T-helper 2 cell treated with Interferon-gamma antibody and Interleukin-4, amounts not matched to agents 5 μg/mL and 100 μg/mL, for 36 hours (primary cell): ENCODE measurements at regions not wholly inside any gene's neighbourhood (a gene's known extent, or its start where the extent isn't known, plus 50 kb on each side); places are given as distances from the start of the nearest gene placed in this dataset.
"Not testable (repeated sequence)": the region's sequence is repeated elsewhere in the genome, so short reads cannot be mapped to it uniquely, and the experiment has no call there.

Source experiments
- DNase-seq: peaks from one replicate; pipeline ENCODE4 v3.0.0; 2021; ENCODE audit warnings: low spot score
- H3K27ac Mint-ChIP-seq: one replicate; pipeline ENCODE4 v1.8.0; 2021; ENCODE audit warnings: mild to moderate bottlenecking, mixed read lengths
- H3K27me3 Mint-ChIP-seq: one replicate; pipeline ENCODE4 v1.8.0; 2021; ENCODE audit warnings: low read depth, mixed read lengths
- H3K36me3 Mint-ChIP-seq: one replicate; pipeline ENCODE4 v1.8.0; 2021; ENCODE audit warnings: low read depth, mixed read lengths
- H3K4me1 Mint-ChIP-seq: one replicate; pipeline ENCODE4 v1.8.0; 2021; ENCODE audit warnings: low read depth, mixed read lengths
- H3K4me3 Mint-ChIP-seq: one replicate; pipeline ENCODE4 v1.8.0; 2022; ENCODE audit warnings: mild to moderate bottlenecking, moderate library complexity, mixed read lengths
- H3K9me3 Mint-ChIP-seq: one replicate; pipeline ENCODE4 v1.8.0; 2021; ENCODE audit warnings: mixed read lengths

DNA sequence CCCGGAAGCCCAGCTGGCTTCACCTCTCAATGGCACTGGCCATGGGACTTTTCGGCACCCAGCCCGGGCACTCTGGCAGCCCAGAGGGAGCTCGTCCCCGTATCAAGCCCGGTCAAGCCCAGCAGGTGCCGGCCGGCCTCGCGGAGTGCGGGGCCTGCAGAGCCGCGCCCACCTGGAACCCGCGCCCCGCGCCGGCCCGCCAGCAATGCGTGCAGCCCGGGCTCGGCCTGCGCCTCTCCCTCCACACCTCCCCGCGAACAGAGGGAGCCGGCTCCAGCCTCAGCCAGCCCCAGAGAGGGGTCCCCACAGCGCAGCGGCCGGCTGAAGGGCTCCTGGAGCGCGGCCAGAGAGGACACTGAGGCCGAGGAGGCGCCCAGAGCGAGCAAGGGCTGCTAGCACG is 133.6 kb upstream of the FRG1 start:
- Mint-ChIP-seq H3K9me3 (peaks cover 12% of the 10 kb centered on the region), H3K4me3 (no peak overlapping the region), H3K4me1 (peaks cover 1% of the 10 kb centered on the region), H3K36me3 (no peaks in the 10 kb centered on the region), H3K27ac (no peak overlapping the region), H3K27me3 (peaks cover 13% of the 10 kb centered on the region)
- no peak for DNase-seq

DNA sequence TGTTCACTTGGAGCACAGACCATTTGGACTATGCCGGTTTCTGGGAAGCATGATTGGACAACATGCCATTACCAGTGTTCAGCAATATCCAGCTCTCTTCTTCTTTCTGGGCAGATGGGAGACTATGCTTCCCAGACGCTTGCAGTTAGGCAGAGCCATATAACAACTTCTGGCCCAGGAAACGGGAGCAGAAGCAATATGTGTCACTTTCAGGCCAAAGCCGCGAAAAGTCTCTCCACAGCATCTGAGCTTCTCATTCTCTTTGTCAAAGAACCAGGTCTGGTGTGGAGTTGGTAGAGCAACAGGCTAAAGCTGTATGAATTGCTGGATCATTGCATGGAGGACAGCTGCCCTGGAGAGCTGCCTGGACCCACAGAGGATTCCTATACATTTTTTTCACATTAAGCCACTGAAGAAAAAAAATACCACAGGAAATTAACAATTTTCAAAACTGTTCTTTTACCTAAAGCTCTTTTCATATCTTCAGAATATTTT is 131.4 kb upstream of the FRG1 start:
- peaks cover 12% of the 10 kb centered on the region for H3K9me3 Mint-ChIP-seq
- H3K27me3 Mint-ChIP-seq, result peaks cover 13% of the 10 kb centered on the region
- H3K4me1 Mint-ChIP-seq, result peaks cover 1% of the 10 kb centered on the region
- H3K27ac Mint-ChIP-seq, result no peak overlapping the region
- H3K4me3 Mint-ChIP-seq, result no peak overlapping the region
- DNase-seq, result no peak
- no peaks in the 10 kb centered on the region for H3K36me3 Mint-ChIP-seq

DNA sequence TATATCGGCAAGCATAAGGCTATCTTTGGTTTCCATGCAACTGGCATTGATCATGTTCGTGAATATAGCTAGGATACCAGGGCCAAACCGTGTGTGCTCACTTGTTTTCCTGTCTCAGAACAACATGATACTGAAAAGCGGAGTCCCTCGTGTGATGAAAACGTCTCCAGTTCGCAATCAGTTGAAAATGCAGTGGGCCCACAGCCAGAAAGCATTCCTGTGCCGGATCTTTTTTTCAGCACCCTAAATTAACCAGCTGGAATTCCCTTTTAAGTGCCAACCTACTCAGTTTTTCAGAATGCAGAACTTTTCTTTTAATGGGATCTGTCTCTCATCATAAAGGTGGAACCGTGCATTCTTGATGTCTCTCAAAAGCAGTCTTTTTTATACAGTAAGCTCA is 130.8 kb upstream of the FRG1 start:
- no peak for DNase-seq
- peaks cover 1% of the 10 kb centered on the region for H3K4me1 Mint-ChIP-seq
- peaks cover 12% of the 10 kb centered on the region for H3K9me3 Mint-ChIP-seq
- no peaks in the 10 kb centered on the region for H3K36me3 Mint-ChIP-seq
- peaks cover 13% of the 10 kb centered on the region for H3K27me3 Mint-ChIP-seq
- no peak overlapping the region for H3K4me3 Mint-ChIP-seq
- no peak overlapping the region for H3K27ac Mint-ChIP-seq

GRCh38 chr4:189810318-189811181 is 130.1 kb upstream of the FRG1 start:
- not testable (repeated sequence) for H3K4me3 Mint-ChIP-seq, H3K27ac Mint-ChIP-seq, H3K36me3 Mint-ChIP-seq, H3K9me3 Mint-ChIP-seq, H3K4me1 Mint-ChIP-seq, DNase-seq
- H3K27me3 Mint-ChIP-seq, result peaks cover 13% of the 10 kb centered on the region

DNA sequence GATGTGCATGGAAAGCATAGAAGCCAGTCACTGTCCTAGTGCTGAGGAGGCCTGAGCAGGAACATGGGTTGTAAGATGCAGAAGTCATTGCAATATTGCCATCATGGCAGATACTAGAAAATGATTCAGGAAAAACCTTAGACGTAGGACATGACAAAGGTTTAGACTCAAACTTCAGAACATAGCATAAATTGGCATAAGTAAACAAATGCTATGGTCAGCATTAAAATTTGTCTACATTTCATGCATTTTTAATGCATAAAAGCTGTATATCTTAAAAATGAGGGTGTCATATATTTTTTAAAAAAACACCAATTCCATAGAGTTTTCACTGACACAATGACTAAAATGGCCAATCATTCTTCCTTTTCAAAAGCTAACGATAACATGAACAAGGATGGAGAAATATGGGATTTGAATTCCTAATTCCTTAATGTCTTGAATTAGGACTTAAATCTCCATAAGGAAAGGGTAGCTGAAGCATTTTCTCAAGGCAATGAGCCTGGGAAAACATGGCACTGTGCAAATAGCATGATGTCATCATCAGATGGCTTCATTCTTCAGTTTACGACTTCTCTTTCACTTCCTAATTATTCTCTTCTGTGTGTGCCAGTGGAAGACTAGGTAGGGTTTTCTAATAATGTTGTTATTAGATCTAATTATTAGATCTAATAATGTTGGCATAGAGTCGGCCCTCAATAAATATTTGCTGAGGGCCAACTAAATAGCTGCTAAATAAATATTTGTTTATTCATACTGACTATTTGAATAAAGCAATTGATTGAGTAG is 125.1 kb upstream of the FRG1 start:
- Mint-ChIP-seq H3K27ac (no peak overlapping the region), H3K4me3 (no peak overlapping the region), H3K4me1 (peaks cover 1% of the 10 kb centered on the region), H3K36me3 (no peaks in the 10 kb centered on the region), H3K9me3 (peaks cover 4% of the 10 kb centered on the region), H3K27me3 (peaks cover 11% of the 10 kb centered on the region)
- DNase-seq, result no peak

GRCh38 chr4:189822326-189822725 is 118.3 kb upstream of the FRG1 start:
- no peaks in the 10 kb centered on the region for H3K27me3 Mint-ChIP-seq
- H3K4me3 Mint-ChIP-seq, result no peak overlapping the region
- no peak overlapping the region for H3K27ac Mint-ChIP-seq
- no peak for DNase-seq
- H3K9me3 Mint-ChIP-seq, result no peaks in the 10 kb centered on the region
- no peaks in the 10 kb centered on the region for H3K36me3 Mint-ChIP-seq
- no peaks in the 10 kb centered on the region for H3K4me1 Mint-ChIP-seq

DNA sequence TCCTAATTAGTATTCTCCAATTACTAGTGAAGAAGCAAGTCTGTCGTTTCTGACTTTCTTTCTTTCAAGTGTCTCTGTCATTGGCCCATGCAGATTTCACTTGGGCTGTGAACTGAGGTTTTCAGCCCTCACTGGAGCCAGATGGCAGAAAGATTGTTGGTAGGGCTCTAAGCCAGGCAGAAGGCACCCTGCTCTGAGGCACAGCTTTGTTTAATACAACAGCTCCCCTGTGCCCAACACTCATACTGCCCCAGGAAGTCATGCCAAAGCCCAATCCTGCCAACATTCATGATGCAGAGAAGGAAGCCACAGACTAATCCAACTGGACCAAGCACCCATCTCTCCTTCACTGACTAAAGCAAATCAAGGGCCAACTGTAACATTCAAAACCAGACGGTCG is 117.1 kb upstream of the FRG1 start:
- DNase-seq, result no peak
- no peak overlapping the region for H3K4me3 Mint-ChIP-seq
- no peaks in the 10 kb centered on the region for H3K9me3 Mint-ChIP-seq
- H3K36me3 Mint-ChIP-seq, result no peaks in the 10 kb centered on the region
- no peaks in the 10 kb centered on the region for H3K4me1 Mint-ChIP-seq
- H3K27me3 Mint-ChIP-seq, result no peaks in the 10 kb centered on the region
- no peak overlapping the region for H3K27ac Mint-ChIP-seq

DNA sequence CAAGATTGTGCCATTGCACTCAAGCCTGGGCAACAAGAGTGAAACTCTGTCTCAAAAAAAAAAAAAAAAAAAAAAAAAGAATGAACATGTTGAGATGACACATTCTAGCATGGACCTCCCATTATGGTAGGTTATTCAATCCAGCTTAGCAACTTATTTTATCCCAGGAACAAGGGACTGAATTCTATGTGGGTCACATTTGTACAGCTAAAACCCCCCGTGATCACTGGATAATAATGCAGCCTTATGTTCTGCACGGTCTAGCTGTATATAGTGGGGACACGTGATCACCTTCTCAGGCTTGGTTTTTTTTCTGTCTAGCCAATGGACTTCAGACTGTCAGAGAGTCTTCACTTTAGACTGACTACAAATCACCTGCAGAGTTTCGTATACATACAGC is 115.2 kb upstream of the FRG1 start:
- H3K4me1 Mint-ChIP-seq, result no peaks in the 10 kb centered on the region
- no peaks in the 10 kb centered on the region for H3K27me3 Mint-ChIP-seq
- DNase-seq, result no peak
- H3K27ac Mint-ChIP-seq, result no peak overlapping the region
- no peaks in the 10 kb centered on the region for H3K9me3 Mint-ChIP-seq
- H3K4me3 Mint-ChIP-seq, result no peak overlapping the region
- H3K36me3 Mint-ChIP-seq, result no peaks in the 10 kb centered on the region

DNA sequence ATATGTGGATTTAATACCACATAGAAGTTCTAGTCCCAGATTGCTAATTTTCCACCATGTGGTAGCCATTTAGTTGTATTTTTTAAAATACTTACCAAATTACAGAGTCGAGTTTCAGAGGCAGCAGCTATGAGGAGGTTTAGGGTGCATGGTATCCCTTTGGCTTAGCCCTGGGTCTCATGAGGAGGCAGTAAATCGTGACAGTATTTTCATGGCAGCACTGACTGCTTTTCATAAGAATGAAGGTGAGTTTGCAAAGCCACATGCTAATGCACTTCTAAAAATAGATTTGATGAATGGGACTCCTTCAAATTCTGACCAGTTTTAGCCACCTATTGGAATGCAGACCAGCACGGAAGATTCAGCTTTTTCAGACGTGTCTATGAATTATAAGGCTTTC is 114.0 kb upstream of the FRG1 start:
- no peak overlapping the region for H3K4me3 Mint-ChIP-seq
- no peak for DNase-seq
- no peaks in the 10 kb centered on the region for H3K4me1 Mint-ChIP-seq
- H3K27me3 Mint-ChIP-seq, result no peaks in the 10 kb centered on the region
- H3K36me3 Mint-ChIP-seq, result no peaks in the 10 kb centered on the region
- no peak overlapping the region for H3K27ac Mint-ChIP-seq
- H3K9me3 Mint-ChIP-seq, result no peaks in the 10 kb centered on the region

DNA sequence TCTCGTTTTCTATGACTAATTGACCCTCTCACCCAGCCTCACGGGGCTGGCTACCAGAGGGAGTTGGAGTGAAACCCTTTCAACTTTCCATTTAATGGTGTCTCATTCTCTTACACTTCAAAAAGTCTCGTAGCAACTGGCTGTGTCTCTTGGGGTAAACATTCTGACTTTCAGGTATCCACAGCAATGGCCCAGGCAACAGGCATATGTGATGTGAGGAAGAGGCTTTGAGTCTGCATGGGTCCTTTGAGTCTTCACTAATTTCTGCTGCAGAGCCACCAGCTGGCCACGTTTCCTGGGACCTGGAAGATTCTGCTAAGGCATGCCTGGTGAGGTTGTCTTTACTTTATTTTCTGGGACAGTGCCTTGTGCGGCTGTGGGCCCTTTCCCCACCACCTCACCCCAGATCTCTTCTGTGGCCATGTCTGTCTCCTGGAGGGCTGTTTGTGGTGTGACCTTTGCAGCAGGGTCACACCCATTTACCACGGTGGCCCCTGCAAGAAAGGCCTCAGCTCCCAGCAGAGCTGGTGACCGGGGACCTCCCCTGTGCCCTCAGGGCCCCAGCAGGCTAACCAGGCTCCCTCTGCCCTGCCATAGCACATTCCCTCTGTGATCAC is 112.5 kb upstream of the FRG1 start:
- no peaks in the 10 kb centered on the region for H3K4me1 Mint-ChIP-seq
- H3K27me3 Mint-ChIP-seq, result no peaks in the 10 kb centered on the region
- no peak overlapping the region for H3K27ac Mint-ChIP-seq
- no peak for DNase-seq
- H3K4me3 Mint-ChIP-seq, result no peak overlapping the region
- no peaks in the 10 kb centered on the region for H3K36me3 Mint-ChIP-seq
- no peaks in the 10 kb centered on the region for H3K9me3 Mint-ChIP-seq

- Mint-ChIP-seq H3K4me3 (no peak overlapping the region), H3K9me3 (peaks cover 3% of the 10 kb centered on the region), H3K27me3 (no peaks in the 10 kb centered on the region), H3K36me3 (no peaks in the 10 kb centered on the region), H3K4me1 (no peaks in the 10 kb centered on the region), H3K27ac (no peak overlapping the region)
- DNase-seq, result no peak
Observed at GRCh38 chr4:189832528-189832927, 108.1 kb upstream of the FRG1 start.

DNA sequence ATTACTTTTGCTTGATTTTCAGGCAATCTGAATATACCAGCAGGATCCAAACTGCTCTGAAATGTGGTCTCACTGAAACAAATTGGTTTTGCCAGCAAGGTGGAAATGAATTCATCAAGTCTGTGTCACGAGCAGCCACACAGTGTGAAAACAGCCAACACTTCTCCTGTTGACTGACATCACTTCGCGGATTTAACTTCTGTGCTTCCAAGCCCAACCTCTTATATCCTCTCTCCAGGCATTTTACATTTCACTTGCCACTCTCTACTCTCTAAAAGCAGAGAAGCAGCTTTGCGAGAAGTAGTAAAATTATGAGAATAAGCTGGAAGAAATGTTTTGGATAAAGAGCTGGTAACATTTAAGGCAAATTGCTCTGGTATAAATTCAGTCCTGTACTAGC is 106.1 kb upstream of the FRG1 start:
- Mint-ChIP-seq H3K4me1 (no peaks in the 10 kb centered on the region), H3K36me3 (no peaks in the 10 kb centered on the region), H3K4me3 (no peak overlapping the region), H3K27me3 (no peaks in the 10 kb centered on the region), H3K27ac (no peak overlapping the region), H3K9me3 (peaks cover 3% of the 10 kb centered on the region)
- DNase-seq, result no peak

GRCh38 chr4:189835505-189835904 is 105.2 kb upstream of the FRG1 start:
- no peak overlapping the region for H3K4me3 Mint-ChIP-seq
- H3K27me3 Mint-ChIP-seq, result no peaks in the 10 kb centered on the region
- no peak overlapping the region for H3K27ac Mint-ChIP-seq

DNA sequence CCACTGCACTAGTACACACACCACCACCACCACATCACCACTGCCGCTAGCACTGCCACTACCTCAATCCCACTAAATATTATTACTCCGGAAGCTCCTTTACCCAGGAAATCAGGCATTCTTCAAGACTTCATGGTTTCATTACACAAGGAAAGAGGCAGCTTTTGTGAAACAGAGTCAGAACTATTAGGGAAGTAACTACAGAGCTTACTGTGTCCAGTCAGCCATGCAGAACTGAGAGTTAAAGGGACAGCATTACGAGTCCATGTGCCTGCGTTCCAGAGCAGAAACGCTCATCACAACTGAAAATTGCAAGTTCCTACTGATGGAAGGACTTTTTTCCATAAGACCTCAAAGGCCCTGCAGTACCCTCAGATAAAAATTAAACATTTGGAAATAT is 103.2 kb upstream of the FRG1 start:
- Mint-ChIP-seq H3K4me3 (no peak overlapping the region), H3K9me3 (peaks cover 3% of the 10 kb centered on the region), H3K27me3 (no peaks in the 10 kb centered on the region), H3K27ac (no peak overlapping the region), H3K36me3 (no peaks in the 10 kb centered on the region), H3K4me1 (no peaks in the 10 kb centered on the region)
- DNase-seq, result no peak

More at GRCh38 chr4:189835505-189835904, 105.2 kb upstream of the FRG1 start:
- DNase-seq, result no peak
- Mint-ChIP-seq H3K4me1 (no peaks in the 10 kb centered on the region), H3K9me3 (peaks cover 3% of the 10 kb centered on the region), H3K36me3 (no peaks in the 10 kb centered on the region)
